ENCODE measurements at regions not wholly inside any gene's neighbourhood (a gene's known extent, or its start where the extent isn't known, plus 50 kb on each side); places are given as distances from the start of the nearest gene placed in this dataset.

GRCh38 chr13:39941911-39942551 is 286.6 kb downstream of the COG6 start:
- DNase-seq, result no peak

- DNase-seq, result peak; percentile 78
Observed at GRCh38 chr13:39942552-39943273, 287.3 kb downstream of the COG6 start.

GRCh38 chr13:39943711-39944110 is 288.2 kb downstream of the COG6 start:
- DNase-seq, result no peak

- DNase-seq, result no peak
Observed at GRCh38 chr13:39945226-39945625, 289.8 kb downstream of the COG6 start.

DNA sequence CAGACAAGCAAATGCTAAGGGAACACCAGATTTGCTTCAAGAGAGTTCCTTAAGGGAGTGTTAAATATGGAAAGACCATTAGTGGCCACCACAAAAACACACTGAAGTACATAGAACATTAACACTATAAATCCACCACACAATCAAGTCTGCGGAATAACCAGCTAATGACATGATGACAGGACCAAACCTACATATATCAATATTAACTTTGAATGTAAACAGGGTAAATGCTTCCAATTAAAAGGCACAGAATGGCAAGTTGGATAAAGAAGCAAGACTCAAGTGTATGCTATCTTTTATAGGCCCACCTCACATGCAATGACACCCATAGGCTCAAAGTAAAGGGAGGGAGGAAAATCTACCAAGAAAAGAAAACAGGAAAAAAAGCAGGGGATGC is 291.3 kb downstream of the COG6 start:
- DNase-seq, result no peak

DNA sequence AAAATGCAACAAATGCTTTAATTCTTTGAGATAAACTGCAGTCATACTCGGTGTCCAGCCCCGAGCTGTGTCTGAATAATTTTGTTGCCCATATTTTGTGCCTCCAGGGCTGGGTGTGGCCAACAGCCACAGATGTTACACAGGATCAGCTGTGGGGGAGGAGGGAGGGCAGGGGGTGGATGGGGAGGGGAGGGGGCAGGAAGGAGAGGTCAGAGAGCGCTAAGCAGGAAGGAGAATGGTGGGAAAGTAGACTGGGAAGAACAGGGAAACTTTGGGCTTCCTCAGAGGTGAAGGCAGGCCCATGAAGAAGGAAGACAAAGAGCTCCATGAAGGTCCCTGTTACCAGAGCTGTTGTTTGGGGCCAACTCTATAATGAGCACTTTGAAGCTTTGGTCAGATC is 295.8 kb downstream of the COG6 start:
- no peak for DNase-seq

GRCh38 chr13:39952249-39953233 is 297.1 kb downstream of the COG6 start:
- peak; percentile 64 for DNase-seq

GRCh38 chr13:39954476-39954875 is 299.0 kb downstream of the COG6 start:
- DNase-seq, result no peak

DNA sequence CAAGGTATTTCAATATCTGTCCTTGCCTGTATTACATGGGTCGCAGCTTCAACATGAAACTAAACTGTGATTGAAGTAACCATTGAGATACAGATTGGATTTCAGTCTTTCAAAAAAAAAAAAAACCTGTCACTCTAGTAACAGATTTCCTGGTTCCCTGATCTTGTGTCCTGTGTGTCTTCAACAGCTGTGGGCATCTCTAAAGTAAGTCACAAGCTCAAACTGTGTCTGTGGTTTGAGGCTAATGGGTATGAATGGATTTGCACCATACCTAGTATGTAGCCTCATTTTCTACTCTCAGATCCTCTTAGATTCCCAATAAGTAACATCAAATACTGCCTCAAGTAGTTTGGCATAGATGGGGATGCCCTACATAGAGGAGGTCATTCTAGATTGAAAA is 300.1 kb downstream of the COG6 start:
- DNase-seq, result no peak

DNA sequence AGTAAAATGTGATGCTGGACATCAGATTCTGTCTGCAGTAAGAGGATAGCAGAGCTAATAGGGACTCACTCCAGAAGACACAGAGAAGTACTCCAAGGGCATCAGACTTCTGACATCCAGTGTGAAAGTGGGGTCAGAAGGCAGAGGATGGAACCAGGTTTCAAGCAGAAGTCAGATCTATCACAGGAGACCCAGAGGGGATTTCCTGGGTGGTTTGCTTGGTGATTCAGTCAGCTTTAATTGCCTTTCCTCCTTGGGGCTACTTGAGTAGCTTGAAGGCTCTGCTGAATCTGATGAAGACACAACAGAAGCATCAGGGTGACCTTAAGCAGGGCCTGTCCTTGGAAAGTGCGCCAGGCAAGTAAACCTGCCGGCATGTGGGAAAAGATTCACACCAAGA is 300.6 kb downstream of the COG6 start:
- DNase-seq, result no peak

- DNase-seq, result no peak
Observed at GRCh38 chr13:39957868-39958677, 302.6 kb downstream of the COG6 start.

- no peak for DNase-seq
Observed at GRCh38 chr13:39959497-39960144, 304.2 kb downstream of the COG6 start.

GRCh38 chr13:39960191-39960590 is 304.7 kb downstream of the COG6 start:
- DNase-seq, result no peak

- no peak for DNase-seq
Observed at GRCh38 chr13:39961036-39961435, 305.6 kb downstream of the COG6 start.

- DNase-seq, result no peak
Observed at GRCh38 chr13:39963612-39964011, 308.1 kb downstream of the COG6 start.

DNA sequence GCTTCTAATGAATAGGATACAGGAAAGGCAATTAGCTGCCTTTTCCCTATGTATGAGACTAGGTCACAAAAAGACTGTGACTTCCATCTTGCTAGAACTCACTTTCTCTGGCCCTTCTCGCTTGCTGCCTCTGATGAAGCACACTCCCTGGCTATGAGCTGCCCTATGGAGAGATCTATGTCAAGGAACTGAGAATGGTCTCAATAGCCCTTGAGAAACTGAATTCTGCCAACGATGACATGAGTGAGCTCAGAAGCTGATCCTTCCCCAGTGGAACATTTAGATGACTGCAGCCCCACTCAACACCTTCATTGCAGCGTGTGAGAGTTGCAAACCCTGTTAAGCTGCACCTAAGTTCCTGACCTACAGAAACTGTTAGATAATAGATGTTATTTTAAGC is 309.8 kb downstream of the COG6 start:
- no peak for DNase-seq

DNA sequence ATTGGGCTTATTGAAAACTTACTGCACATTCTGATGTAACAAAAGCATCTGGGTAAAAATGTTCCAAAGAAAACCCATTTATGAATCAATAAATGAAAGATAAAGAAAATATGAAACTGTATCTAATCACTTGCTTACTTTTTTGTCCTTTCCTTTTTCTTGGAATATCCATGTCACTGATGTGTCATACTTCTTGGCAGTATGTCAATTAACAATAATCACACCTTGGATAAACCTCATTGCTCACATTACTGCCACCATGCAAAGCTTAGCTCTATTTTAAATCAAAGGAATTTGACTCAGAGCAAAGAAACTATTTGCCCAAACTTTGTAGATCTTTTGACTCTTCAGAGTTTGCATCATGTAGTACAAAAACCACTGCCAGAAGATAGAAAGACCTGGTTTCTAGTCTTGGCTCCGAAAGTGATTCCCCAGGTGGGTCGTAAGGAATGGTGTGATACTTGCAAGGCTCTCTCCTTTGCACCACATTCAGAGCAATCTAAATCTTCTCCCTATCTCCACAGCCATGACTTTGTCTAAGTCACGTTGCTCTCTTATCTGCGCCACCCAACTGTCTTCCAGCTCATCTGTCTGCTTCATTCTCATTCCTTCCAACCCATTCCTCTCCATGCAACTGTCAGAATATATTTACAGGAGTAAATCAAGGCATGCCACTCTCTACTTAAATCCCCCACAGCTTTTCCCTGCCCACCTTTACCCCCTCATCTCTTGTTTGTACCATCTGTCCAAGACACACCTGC is 311.9 kb downstream of the COG6 start:
- no peak for DNase-seq

DNA sequence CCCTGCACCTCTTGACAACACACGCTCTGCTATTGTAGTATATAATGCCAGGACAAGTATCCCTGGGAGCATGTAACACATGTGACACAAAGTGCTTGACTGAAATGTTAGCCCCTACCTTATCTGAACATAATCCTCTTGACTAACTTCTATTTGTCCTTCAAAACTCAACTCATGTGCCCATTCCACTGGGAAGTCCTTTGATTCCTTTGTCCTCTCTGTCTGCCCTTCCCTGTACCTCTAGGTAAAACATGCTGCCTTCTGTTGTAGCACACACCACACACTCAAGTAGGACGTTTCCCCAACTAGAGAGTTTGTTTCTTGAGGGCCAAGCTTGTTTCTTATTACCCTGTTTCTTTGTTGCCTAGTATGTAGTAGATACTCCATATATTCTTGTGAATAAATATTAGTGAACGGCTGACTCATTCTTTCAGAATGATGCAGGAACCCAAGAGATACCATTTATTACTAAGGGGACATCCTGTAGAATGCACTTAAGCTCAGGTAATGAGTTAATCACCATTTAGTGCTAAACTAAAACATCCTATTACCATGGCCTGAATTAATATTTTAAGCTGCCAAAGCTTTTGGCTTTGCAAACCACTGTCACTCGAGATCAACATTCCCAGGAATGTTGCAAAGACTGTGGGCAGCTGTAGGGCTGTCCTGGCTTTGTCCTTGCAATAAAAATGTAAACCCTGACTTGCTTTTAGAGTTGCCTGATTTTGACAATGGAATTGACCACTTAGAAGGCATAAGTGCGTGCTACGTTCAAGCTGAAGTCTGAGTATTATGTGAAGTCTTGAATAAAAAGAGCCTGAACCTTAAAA is 313.4 kb downstream of the COG6 start:
- DNase-seq, result no peak

DNA sequence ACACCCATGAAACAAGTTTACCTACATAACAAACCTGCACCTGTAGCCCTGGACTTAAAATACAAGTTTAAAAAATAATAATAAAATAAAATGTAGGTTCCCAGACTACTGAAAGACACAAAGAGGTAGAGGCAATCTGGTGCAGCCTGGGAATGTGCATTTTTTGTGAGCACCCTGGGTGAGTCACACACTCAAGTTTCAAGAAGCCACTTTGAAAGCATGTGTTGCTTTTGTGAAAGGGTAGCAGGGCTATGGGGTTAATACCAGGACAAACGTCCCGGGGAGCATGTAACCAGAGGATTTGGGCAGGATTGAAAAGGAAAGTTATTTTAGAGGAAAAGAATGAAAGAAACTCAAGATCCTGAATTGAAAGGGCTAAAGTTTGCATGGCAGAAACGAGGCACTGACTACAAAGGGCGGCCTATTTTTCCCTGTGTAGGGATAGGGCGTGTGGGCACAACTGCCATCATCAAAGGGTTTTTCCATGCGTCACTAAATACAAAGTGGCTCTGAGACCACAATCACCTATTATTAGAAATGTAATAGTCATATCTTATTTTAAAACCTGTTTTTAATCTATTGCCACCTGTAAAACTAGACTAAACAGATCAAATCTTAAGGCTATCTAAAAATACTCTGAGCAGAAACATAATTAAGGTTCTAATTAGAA is 314.9 kb downstream of the COG6 start:
- DNase-seq, result no peak

DNA sequence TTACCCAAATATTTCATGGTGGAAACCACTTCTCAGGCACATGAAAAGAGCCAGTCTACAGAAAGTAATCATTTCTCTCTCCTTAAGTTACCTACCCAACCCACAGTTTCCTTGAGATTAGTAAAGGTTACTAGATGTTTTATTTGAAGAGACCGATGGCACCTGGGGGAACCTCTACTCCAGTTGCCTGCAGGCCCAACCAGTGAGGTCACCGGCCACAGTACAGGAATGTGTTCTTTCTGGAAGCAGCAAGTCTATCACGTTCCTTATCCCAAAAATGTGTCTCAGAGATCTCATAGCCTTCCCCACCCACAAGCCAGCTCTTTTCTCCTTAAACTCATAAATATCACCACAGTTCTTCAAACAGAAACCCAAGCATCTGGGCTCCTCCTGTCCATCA is 316.1 kb downstream of the COG6 start:
- no peak for DNase-seq

All from fibroblast of skin of back (primary cell).